ENCODE measurements at regions not wholly inside any gene's neighbourhood (a gene's known extent, or its start where the extent isn't known, plus 50 kb on each side); places are given as distances from the start of the nearest gene placed in this dataset.

DNA sequence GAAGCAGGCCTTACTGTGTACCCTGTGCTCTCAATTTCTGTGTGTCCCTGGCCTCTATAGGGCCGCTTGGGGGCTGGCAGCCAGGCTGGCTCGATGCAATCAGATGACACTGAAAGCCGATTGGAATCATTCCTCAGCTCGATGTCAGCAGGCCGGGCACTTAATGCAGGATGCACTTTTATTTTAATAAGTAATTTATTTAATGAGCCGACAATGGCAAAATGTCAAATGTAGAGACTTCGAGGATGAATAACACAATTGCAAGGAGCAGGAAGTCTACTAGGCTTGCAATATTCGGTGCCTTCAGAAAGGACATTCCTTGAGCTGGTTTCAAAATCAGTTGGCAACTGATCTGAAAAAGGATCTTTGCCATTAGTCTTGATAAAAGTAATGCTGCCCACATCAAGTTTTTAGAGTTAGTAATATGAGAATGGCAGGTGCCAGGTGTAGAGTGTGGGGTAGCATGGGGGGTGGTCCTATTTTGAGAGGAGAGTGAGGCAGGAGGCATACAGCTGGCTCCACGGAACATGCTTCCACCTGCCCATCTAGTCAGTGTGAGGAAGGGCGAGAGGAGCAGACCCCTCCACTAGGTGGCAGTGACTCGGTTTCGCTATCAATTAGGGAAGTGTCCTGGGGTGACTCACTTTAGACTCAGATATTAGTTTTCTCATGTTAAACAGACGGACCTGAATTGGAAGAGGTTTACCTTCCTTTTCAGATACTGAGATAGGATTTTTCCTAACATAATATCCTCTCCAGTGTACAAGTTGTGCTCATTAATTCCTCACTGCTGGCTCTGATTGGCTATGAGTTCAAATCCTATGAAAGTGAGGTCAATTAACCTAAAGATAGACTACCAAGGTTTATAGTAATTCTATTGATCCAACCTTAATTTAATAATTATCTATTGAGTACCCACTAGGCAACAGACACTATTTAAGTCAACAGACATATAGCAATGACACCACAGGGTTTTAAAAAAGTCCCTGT is 80.9 kb downstream of the NABP1 start:
- Histone ChIP-seq H2AFZ (ENCODE audit: low read depth, low read length, severe bottlenecking) (no peak overlapping the region), H3K4me2 (ENCODE audit: low read depth, low read length, poor library complexity, severe bottlenecking) (no peak overlapping the region)

DNA sequence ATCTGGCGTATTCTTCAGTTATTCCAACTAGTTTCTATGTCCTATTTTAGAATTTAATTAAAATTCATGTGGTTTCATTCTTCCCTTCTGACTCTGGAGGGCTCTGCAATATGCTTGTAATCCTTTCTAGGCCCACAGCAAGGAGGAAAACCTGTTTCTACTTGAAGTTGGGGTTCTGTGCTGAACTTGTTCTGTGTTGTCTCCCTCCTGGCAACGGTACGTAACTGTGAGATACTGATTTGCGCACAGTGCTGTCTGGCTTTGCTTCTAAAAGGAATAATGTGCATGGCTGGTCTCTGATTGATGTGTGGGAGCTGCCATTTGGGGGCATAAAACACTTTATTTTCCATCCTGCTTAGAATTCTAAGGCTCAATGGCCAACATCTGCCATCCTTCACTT is 81.7 kb downstream of the NABP1 start:
- H3K79me2 ChIP-seq (ENCODE audit: insufficient read depth, low read length): no peaks in the 10 kb centered on the region
- no peaks in the 10 kb centered on the region for H3K9me3 ChIP-seq (ENCODE audit: insufficient read depth, low read length)
- no peaks in the 10 kb centered on the region for H3K36me3 ChIP-seq (ENCODE audit: low read length)
- H3K4me2 ChIP-seq (ENCODE audit: low read depth, low read length, poor library complexity, severe bottlenecking): no peak overlapping the region
- TF ChIP-seq EZH2phosphoT487 (conservative IDR thresholded peaks at IDR 0.05; ENCODE audit: low read length): no peak
- TF ChIP-seq, protein P1, sequence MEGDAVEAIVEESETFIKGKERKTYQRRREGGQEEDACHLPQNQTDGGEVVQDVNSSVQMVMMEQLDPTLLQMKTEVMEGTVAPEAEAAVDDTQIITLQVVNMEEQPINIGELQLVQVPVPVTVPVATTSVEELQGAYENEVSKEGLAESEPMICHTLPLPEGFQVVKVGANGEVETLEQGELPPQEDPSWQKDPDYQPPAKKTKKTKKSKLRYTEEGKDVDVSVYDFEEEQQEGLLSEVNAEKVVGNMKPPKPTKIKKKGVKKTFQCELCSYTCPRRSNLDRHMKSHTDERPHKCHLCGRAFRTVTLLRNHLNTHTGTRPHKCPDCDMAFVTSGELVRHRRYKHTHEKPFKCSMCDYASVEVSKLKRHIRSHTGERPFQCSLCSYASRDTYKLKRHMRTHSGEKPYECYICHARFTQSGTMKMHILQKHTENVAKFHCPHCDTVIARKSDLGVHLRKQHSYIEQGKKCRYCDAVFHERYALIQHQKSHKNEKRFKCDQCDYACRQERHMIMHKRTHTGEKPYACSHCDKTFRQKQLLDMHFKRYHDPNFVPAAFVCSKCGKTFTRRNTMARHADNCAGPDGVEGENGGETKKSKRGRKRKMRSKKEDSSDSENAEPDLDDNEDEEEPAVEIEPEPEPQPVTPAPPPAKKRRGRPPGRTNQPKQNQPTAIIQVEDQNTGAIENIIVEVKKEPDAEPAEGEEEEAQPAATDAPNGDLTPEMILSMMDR (IDR thresholded peaks at IDR 0.05; ENCODE audit: insufficient read depth, low read length, poor library complexity, severe bottlenecking): no peak
- H2AFZ ChIP-seq (ENCODE audit: low read depth, low read length, severe bottlenecking): no peak overlapping the region
- no peak overlapping the region for H3K4me3 ChIP-seq (ENCODE audit: insufficient read depth, low read length, poor library complexity, severe bottlenecking)
- no peaks in the 10 kb centered on the region for H3K9me2 ChIP-seq (replicated peaks; ENCODE audit: insufficient read depth, low read length)
- no peak overlapping the region for H3K9ac ChIP-seq (ENCODE audit: low read length)
- no peak overlapping the region for H3K27ac ChIP-seq (ENCODE audit: low read depth, low read length)
- no peaks in the 10 kb centered on the region for H3F3A ChIP-seq (ENCODE audit: insufficient read depth)
- no peaks in the 10 kb centered on the region for H3K27me3 ChIP-seq (ENCODE audit: low read length)
- no peaks in the 10 kb centered on the region for H4K20me1 ChIP-seq (ENCODE audit: low read depth, low read length)

More for the DNA sequence above, 80.9 kb downstream of the NABP1 start:
- Histone ChIP-seq H3K27me3 (ENCODE audit: low read length) (no peaks in the 10 kb centered on the region), H3K36me3 (ENCODE audit: low read length) (no peaks in the 10 kb centered on the region), H3K9ac (ENCODE audit: low read length) (no peak overlapping the region), H3K9me2 (replicated peaks; ENCODE audit: insufficient read depth, low read length) (no peaks in the 10 kb centered on the region), H3K79me2 (ENCODE audit: insufficient read depth, low read length) (no peaks in the 10 kb centered on the region), H3K27ac (ENCODE audit: low read depth, low read length) (no peak overlapping the region), H3F3A (ENCODE audit: insufficient read depth) (no peaks in the 10 kb centered on the region), H3K9me3 (ENCODE audit: insufficient read depth, low read length) (no peaks in the 10 kb centered on the region), H4K20me1 (ENCODE audit: low read depth, low read length) (no peaks in the 10 kb centered on the region), H3K4me3 (ENCODE audit: insufficient read depth, low read length, poor library complexity, severe bottlenecking) (no peak overlapping the region)
- no peak for TF ChIP-seq EZH2phosphoT487 (conservative IDR thresholded peaks at IDR 0.05; ENCODE audit: low read length)
- TF ChIP-seq, protein P1 (IDR thresholded peaks at IDR 0.05; ENCODE audit: insufficient read depth, low read length, poor library complexity, severe bottlenecking): peak; percentile 54

DNA sequence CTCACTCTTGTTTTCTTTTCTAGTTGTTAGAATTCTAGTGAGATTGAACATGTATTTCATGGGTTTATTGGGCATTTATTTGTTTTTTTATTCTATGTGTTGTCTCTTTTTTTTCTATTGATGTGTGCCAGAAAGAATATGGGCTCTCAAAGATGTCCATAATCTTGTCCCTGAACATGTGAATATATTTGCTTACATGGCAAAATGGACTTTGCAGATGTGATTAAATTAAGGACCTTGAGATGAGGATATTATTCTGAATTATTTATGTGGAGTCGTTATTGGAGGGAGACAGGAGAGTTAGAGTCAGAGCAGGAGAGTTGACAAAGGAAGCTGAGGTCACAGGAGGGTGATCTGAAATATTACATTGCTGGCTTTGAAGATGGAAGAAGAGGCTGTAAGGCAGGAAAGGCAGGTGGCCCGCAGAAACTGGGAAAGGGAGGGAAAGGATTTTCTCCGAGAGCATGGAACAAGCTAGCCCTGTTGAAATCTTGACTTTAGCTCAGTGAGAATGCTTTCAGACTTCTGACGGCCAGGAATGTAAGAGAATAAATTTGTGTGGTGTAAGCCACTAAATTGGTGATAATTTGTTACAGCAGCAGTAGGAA is 82.8 kb downstream of the NABP1 start:
- H3K9me2 ChIP-seq (replicated peaks; ENCODE audit: insufficient read depth, low read length): no peaks in the 10 kb centered on the region
- H3K27me3 ChIP-seq (ENCODE audit: low read length): no peaks in the 10 kb centered on the region
- H3K9me3 ChIP-seq (ENCODE audit: insufficient read depth, low read length): no peaks in the 10 kb centered on the region
- H2AFZ ChIP-seq (ENCODE audit: low read depth, low read length, severe bottlenecking): no peak overlapping the region
- no peaks in the 10 kb centered on the region for H3K79me2 ChIP-seq (ENCODE audit: insufficient read depth, low read length)
- no peaks in the 10 kb centered on the region for H4K20me1 ChIP-seq (ENCODE audit: low read depth, low read length)
- H3K4me3 ChIP-seq (ENCODE audit: insufficient read depth, low read length, poor library complexity, severe bottlenecking): no peak overlapping the region
- TF ChIP-seq, protein P1 (IDR thresholded peaks at IDR 0.05; ENCODE audit: insufficient read depth, low read length, poor library complexity, severe bottlenecking): no peak
- TF ChIP-seq EZH2phosphoT487 (conservative IDR thresholded peaks at IDR 0.05; ENCODE audit: low read length): no peak
- no peaks in the 10 kb centered on the region for H3K36me3 ChIP-seq (ENCODE audit: low read length)
- H3F3A ChIP-seq (ENCODE audit: insufficient read depth): no peaks in the 10 kb centered on the region
- H3K4me2 ChIP-seq (ENCODE audit: low read depth, low read length, poor library complexity, severe bottlenecking): no peak overlapping the region
- no peak overlapping the region for H3K27ac ChIP-seq (ENCODE audit: low read depth, low read length)
- H3K9ac ChIP-seq (ENCODE audit: low read length): no peak overlapping the region
